HG03175 (cell line): ENCODE measurements at regions not wholly inside any gene's neighbourhood (a gene's known extent, or its start where the extent isn't known, plus 50 kb on each side); places are given as distances from the start of the nearest gene placed in this dataset.

Experiments used
- ATAC-seq: cut with Tn5 transposase; IDR thresholded peaks from one replicate; pipeline ENCODE4 v1.9.1; 2021; ENCODE audit warnings: mild to moderate bottlenecking, moderate library complexity; ENCODE audit not compliant: unreplicated experiment

DNA sequence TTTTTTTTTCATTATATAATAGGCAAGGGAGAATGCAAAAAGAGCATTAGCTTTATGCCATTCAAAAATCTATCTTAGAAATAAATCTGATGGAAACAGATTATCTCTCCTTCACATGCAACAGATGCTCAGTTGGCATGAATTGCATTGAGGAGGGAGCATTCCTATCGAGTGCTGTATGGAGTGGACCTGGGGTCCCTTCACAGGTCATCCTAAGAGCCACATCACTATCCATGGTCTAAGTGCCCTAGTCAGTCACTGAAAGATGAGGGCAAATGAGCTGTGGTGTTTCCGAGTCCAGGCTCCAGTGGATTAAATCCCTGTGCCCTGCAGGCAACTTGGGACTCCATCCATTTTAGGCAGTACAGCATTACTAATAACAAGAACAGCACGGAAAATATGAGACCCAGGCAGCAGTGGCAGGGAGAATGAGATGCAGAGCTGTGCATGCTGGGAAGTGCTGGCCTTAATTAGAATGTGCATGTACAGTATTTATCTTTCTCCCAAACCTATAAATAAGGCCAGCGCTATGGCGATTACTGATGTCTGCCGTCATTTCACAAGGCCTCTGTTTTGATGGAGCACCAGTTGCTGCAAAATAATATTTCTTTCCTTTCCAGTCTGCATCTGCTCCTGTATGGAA lies 512.3 kb upstream of the PLXNA2 start:
- no peak for ATAC-seq

DNA sequence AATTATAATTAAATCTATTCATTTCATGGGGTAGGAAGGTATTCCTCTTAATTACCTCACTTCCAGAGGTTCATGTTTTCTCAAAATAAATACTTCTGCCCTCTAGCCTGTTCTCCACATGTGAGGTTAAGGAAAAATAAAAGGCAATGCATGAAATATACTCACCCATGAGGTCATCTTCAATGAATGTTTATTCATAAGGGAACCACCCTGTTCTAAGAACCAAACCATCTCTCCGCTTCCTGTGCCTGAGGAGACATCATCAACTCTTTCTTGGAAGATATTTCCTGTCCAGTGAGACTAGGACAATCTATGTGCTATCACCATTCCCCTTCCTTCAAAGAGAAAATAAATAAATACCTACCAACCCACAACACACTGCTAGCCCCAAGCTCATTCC lies 513.7 kb upstream of the PLXNA2 start:
- no peak for ATAC-seq

- no peak for ATAC-seq
These were observed 515.1 kb upstream of the PLXNA2 start for GRCh38 chr1:208759255-208759654.

- ATAC-seq = no peak
These were observed 519.8 kb upstream of the PLXNA2 start for GRCh38 chr1:208763971-208764370.

DNA sequence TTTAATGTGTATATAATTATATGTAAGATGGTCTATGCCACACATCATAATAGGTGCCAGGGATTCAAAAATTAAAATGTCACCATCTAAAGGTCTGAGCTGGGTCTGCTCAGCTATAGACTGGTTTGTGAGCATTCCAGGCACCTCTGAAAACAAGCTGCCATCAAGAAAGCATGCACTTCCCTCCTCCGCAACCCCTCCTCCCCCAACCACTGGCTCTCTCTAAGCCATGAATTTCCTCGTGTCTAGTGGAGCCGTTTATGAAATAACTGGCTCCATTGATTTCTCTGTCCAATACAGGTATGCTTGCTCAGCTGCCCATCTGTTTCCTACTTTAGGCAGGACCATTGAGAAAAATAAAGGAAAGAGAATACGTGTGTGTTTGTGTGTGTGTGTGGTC lies 522.6 kb upstream of the PLXNA2 start:
- ATAC-seq = no peak

DNA sequence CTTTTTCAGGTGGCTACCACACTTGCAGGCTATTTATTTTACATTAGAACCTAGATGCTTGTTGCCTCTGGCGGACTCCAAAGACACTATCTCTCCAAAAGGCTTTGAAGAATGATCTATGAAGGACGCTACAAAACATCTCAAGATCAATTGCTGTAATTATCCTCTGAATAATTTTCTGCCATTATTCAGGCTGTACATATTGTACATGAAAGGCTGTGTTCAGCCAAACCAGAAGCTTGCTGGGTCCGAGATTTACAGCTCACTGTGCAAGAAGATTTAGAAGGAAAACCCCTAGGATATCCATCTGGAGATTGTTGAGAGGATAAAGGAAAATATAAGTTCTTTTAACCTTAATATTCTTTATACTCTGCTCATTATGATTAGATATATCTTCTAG lies 523.6 kb upstream of the PLXNA2 start:
- no peak for ATAC-seq

DNA sequence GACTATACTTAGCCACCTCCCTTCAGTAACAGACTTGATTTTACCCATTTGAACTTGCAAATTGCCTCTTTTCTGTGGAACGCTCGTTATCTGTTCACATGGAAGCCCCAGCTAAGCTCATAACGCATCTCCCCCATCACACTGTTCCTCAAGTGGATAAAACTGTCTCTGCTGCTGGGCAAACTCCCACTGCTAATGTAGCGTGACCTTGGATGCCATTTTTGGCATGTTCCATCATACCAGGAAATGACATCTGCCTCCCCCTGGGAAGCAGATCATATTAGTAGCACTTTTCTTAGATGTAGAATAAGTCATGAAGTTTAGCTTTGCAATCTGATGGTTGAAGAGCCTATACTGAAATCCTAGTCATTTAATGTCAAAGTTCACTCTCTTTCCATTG lies 528.7 kb upstream of the PLXNA2 start:
- no peak for ATAC-seq

DNA sequence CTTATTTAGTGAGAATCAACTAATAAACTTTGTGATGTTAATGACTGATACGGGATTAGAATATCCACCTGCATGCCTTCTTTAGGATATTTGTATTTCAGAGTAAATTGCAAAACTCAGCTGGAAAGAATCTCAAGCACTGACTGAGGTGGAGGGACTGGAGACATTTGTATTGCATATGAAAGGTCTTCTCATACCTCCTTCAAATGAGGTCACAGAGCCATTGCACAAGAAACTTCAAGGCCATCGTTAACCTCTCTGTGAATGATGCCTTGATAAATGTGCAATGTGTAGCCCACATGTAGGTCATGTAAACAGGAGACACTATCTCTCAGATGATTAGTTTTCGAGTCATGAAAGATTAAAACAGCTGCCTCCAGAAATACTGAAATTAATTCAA lies 531.7 kb upstream of the PLXNA2 start:
- ATAC-seq = no peak

DNA sequence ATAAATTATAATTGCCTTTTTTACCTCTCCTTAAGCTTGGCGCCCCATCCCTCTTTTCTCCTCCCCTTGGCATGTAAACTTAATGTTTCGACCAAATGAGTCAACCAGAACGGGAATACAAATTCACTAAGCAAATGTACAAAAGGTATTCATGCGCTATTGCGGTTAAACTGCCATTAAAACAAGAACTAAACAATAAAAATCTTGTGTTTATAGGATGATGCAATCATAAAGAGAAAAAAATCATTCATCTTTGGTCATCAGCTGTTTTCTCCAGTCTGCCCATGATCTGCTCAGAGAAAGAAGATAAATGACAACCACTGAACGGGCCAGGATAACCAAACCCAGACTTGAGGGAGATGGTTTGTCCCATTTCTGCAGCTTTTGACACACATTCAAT lies 534.2 kb upstream of the PLXNA2 start:
- ATAC-seq = no peak

- no peak for ATAC-seq
These were observed 537.3 kb upstream of the PLXNA2 start for GRCh38 chr1:208781391-208782045.

DNA sequence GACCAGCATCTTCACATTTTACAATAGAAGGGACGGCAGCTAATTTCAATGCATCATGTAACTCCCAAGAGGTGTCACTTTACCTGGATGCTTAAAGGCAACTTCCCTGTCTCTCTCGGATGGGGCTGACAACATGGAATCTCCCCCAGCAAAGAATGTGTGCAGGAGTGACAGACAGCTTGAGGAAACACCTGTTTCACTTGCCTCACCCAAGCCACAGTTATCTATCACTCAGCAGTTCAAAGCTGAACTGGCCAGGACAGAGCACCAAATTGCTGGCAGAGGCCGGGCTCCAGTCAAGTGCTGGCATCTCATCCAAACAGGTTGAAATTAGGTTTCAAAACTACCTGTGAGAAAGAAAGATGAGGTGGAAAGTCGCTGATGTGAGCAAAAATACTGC lies 538.0 kb upstream of the PLXNA2 start:
- ATAC-seq = no peak

DNA sequence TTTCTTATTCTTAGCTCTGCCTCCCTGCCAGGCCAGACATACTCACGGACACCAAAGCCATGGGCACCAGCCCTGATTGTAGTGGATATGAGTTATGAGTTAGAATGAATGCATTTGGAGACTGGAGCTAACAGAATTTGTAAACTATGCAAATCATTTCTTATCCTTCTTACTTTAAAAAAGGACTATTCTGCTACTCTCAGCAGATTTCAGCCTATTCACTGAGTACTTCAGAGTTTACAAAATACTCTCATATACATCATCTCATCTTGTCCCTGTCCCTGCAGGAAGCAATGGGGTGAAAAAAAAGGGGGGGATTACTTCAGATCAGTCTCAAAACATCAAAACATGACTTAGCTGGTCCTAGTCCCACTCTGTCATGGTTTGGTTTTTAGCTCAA lies 541.4 kb upstream of the PLXNA2 start:
- ATAC-seq = no peak

DNA sequence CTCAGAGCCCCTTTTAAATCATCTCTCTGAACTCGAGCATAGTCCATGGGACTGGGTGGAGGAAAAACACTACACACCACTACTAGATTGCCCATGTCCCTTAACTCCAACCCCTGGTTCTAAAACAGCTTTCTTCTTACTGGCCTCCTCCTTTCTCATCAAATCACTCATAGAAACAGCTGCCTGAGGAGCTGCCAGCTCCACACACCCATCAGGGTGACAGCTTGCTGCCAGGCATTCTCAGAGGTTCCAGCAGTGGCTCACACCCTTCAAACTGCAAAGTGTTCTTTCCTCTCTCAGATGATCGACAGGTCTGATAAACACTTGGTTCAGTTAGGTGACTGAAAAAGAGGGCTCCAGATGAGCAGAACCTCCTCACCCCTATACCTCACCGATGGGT lies 543.0 kb upstream of the PLXNA2 start:
- ATAC-seq = no peak

DNA sequence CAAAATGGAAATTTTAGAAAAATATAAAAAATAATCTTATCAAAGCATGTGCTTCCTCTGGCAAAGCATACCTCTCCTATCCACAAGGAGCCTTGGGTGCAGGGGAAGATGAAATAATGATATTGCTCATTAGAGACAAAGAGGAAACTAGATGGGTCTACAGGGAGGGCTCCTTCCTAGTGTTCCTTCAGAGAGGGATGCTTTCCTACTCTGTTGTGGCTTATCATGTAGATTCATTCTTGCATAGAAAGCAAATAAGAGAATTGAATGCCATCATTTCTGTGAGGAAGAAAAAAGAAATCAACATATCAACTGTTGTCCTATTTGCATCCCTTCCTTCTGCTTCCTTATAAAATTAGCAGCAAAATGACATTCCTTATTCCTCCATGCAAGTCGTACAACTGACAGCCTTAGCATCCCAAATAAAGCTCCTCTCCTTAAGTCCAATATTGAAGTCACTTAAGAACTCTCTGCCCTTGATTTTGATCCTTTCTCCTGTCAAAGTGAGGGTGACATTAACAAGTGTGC lies 543.9 kb upstream of the PLXNA2 start:
- no peak for ATAC-seq

DNA sequence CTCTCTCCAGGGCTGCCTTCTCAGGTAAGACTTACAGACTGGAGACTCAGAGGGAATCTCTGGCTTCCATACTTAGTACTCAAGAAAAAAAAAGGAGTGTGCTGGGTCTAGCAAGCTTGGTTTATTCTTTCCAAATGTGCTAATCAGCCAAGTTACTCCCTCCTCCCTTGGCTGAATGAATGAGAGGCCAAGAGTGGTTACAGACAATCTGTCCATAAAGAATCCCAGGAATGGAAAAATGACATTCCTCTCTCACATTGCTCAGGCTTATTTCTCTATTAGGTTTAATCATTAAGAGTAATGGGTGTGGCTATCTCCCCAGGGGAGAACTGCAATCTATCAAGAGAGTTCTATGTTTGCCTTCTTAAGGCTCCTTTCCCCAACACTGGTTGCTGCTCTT lies 547.3 kb upstream of the PLXNA2 start:
- no peak for ATAC-seq

DNA sequence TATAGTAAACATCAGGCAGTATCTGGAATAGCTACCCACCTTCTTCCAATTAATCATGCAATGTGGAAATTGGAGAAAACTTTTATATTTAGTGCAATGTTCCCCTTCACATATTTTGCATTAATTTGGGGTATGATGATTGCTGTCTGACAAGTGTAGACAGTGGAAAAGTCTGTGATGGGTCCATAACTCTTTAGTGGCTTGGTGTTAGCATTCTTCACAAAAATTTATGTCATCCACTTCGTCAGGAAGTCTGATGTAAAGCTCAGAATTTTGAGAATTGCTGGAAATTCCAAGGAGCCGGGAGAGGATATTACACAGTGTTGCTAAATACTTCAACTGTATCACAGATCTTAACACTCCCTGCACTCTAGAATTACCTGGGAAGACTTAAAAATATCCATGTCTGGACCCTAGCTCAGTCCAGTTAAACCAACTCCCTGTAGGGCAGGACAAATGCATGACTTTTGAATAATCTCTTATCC lies 549.7 kb upstream of the PLXNA2 start:
- ATAC-seq = no peak

GRCh38 chr1:208799186-208799585 lies 555.0 kb upstream of the PLXNA2 start:
- ATAC-seq = no peak

- ATAC-seq = no peak
These were observed 559.0 kb upstream of the PLXNA2 start for GRCh38 chr1:208803011-208803811.

DNA sequence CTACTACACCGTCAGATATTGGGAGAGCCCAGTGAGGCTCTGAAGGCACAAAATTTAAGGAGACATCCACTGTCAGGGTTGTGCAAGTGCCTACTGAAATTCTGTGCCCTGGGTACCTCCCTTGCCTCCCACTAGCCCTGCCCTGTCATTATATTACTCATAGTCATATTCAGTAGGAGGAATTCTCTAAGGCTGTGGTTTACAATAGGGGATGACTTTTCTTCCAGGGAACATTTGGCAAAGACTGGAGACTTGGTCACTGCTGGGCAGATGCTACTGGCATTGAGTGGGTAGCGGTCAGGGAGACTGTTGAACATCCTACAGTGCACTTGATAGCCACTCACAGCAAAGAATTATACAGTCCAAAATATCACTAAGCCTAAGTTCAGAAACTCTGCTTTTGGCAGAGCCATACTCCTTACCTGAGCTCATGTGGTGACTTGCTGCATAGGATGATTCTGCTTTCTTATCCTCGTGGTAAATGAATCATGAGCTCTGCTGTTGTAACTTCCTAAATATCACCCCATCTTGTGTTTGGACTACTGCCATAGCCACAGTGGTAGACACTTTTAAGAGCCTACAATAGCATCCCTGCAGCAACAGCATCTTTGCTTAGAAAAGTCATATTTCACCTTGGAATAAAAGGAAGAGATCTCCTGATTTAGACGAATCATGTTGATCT lies 563.4 kb upstream of the PLXNA2 start:
- ATAC-seq = no peak

GRCh38 chr1:208808301-208808700 lies 564.1 kb upstream of the PLXNA2 start:
- no peak for ATAC-seq

GRCh38 chr1:208809876-208810275 lies 565.7 kb upstream of the PLXNA2 start:
- ATAC-seq = no peak
